HEK293 (cell line): ENCODE measurements at regions not wholly inside any gene's neighbourhood (a gene's known extent, or its start where the extent isn't known, plus 50 kb on each side); places are given as distances from the start of the nearest gene placed in this dataset.

Experiments used
- KLF1 ChIP-seq: fragments of 450-650 bp; formaldehyde crosslinking; IDR thresholded peaks from 2 replicates; pipeline ENCODE4 v1.5.1; 2016; ENCODE audit warnings: missing biosample characterization, missing genetic modification characterization
- REST ChIP-seq: fragments of 450-650 bp; formaldehyde crosslinking; IDR thresholded peaks from 2 replicates; pipeline ENCODE4 v1.5.1; 2016; ENCODE audit warnings: missing biosample characterization, missing genetic modification characterization
- SETDB1 ChIP-seq: IDR thresholded peaks from one replicate; pipeline ENCODE4 v1.6.1; 2017; ENCODE audit warnings: mild to moderate bottlenecking, low read length, moderate library complexity, mixed read lengths; ENCODE audit not compliant: insufficient read length
- SP7 ChIP-seq: fragments of 450-650 bp; formaldehyde crosslinking; IDR thresholded peaks from 2 replicates; pipeline ENCODE4 v1.5.1; 2016; ENCODE audit warnings: missing biosample characterization, missing genetic modification characterization
- YY1 ChIP-seq: fragments of 450-650 bp; formaldehyde crosslinking; IDR thresholded peaks from 2 replicates; pipeline ENCODE4 v1.5.1; 2018; ENCODE audit warnings: missing biosample characterization, missing genetic modification characterization
- ZBTB1 ChIP-seq: fragments of 450-650 bp; formaldehyde crosslinking; IDR thresholded peaks from 2 replicates; pipeline ENCODE4 v1.5.1; 2016; ENCODE audit warnings: missing biosample characterization, missing genetic modification characterization
- ZNF10 ChIP-seq: fragments of 450-650 bp; formaldehyde crosslinking; IDR thresholded peaks from 2 replicates; pipeline ENCODE4 v1.5.1; 2017; ENCODE audit warnings: missing biosample characterization, missing genetic modification characterization
- ZNF660 ChIP-seq: fragments of 450-650 bp; IDR thresholded peaks from 2 replicates; pipeline ENCODE4 v1.5.1; 2018; ENCODE audit warnings: missing biosample characterization, mild to moderate bottlenecking, missing genetic modification characterization
- TF ChIP-seq, protein P1 (sequence below): fragments of 450-650 bp; formaldehyde crosslinking; IDR thresholded peaks from 2 replicates; pipeline ENCODE4 v1.5.1; 2016; ENCODE audit warnings: missing biosample characterization, missing genetic modification characterization, borderline replicate concordance
- TF ChIP-seq, protein P2 (sequence below): fragments of 450-650 bp; formaldehyde crosslinking; IDR thresholded peaks from 2 replicates; pipeline ENCODE4 v1.5.1; 2016; ENCODE audit warnings: missing biosample characterization, missing genetic modification characterization
- TF ChIP-seq, protein P3 (sequence below): fragments of 450-650 bp; formaldehyde crosslinking; IDR thresholded peaks from 2 replicates; pipeline ENCODE4 v1.5.1; 2016; ENCODE audit warnings: missing biosample characterization, missing genetic modification characterization

DNA sequence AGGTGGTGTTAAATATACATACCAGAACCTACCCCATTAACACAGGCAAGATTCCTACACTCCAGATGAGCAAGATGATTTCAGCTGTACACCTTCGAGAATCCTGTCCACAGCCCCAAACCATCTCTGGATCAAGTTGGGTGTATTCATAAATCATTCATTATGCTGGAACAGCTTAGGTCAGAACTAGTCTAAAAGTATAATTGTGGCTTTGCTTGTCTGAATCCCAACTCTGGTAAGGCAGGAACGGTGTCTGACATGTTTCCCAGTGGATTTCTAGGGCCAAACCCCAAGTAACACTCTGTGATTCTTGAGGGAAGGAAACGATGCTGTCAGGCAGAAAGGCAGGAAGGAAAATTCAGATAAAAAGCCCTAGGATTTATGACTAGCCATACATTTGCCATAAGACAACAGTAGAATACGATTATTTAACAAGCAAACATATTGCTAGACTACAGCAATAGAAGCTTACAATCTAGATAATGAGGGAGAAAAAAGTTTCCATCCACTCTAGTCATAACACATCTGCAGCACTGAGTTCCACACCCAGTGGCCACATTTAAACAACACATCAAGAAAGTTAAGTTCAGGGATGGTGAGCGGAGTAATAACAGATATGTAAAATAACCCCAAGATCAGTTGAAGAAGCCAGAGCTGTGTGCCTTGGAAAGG is 444.8 kb downstream of the RND3 start:
- TF ChIP-seq KLF1 (tag by site-specific recombination), result no peak
- TF ChIP-seq, protein P1, sequence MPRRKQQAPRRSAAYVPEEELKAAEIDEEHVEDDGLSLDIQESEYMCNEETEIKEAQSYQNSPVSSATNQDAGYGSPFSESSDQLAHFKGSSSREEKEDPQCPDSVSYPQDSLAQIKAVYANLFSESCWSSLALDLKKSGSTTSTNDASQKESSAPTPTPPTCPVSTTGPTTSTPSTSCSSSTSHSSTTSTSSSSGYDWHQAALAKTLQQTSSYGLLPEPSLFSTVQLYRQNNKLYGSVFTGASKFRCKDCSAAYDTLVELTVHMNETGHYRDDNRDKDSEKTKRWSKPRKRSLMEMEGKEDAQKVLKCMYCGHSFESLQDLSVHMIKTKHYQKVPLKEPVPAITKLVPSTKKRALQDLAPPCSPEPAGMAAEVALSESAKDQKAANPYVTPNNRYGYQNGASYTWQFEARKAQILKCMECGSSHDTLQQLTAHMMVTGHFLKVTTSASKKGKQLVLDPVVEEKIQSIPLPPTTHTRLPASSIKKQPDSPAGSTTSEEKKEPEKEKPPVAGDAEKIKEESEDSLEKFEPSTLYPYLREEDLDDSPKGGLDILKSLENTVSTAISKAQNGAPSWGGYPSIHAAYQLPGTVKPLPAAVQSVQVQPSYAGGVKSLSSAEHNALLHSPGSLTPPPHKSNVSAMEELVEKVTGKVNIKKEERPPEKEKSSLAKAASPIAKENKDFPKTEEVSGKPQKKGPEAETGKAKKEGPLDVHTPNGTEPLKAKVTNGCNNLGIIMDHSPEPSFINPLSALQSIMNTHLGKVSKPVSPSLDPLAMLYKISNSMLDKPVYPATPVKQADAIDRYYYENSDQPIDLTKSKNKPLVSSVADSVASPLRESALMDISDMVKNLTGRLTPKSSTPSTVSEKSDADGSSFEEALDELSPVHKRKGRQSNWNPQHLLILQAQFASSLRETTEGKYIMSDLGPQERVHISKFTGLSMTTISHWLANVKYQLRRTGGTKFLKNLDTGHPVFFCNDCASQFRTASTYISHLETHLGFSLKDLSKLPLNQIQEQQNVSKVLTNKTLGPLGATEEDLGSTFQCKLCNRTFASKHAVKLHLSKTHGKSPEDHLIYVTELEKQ, result no peak
- TF ChIP-seq, protein P2, sequence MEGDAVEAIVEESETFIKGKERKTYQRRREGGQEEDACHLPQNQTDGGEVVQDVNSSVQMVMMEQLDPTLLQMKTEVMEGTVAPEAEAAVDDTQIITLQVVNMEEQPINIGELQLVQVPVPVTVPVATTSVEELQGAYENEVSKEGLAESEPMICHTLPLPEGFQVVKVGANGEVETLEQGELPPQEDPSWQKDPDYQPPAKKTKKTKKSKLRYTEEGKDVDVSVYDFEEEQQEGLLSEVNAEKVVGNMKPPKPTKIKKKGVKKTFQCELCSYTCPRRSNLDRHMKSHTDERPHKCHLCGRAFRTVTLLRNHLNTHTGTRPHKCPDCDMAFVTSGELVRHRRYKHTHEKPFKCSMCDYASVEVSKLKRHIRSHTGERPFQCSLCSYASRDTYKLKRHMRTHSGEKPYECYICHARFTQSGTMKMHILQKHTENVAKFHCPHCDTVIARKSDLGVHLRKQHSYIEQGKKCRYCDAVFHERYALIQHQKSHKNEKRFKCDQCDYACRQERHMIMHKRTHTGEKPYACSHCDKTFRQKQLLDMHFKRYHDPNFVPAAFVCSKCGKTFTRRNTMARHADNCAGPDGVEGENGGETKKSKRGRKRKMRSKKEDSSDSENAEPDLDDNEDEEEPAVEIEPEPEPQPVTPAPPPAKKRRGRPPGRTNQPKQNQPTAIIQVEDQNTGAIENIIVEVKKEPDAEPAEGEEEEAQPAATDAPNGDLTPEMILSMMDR, result no peak
- no peak for TF ChIP-seq SP7 (tag by site-specific recombination)
- TF ChIP-seq ZNF660 (tag by site-specific recombination), result no peak
- no peak for TF ChIP-seq ZNF10 (tag by site-specific recombination)
- TF ChIP-seq, protein P3, sequence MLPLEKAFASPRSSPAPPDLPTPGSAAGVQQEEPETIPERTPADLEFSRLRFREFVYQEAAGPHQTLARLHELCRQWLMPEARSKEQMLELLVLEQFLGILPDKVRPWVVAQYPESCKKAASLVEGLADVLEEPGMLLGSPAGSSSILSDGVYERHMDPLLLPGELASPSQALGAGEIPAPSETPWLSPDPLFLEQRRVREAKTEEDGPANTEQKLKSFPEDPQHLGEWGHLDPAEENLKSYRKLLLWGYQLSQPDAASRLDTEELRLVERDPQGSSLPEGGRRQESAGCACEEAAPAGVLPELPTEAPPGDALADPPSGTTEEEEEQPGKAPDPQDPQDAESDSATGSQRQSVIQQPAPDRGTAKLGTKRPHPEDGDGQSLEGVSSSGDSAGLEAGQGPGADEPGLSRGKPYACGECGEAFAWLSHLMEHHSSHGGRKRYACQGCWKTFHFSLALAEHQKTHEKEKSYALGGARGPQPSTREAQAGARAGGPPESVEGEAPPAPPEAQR, result no peak
- TF ChIP-seq YY1 (tag by site-specific recombination), result no peak
- no peak for TF ChIP-seq SETDB1
- TF ChIP-seq REST (tag by site-specific recombination), result no peak
- TF ChIP-seq ZBTB1, result no peak
